GM19025 (cell line): ENCODE measurements at regions not wholly inside any gene's neighbourhood (a gene's known extent, or its start where the extent isn't known, plus 50 kb on each side); places are given as distances from the start of the nearest gene placed in this dataset.
"Not testable (repeated sequence)": the region's sequence is repeated elsewhere in the genome, so short reads cannot be mapped to it uniquely, and the experiment has no call there.

ENCODE experiments used
- ATAC-seq: cut with Tn5 transposase; IDR thresholded peaks from one replicate; pipeline ENCODE4 v1.9.1; 2021; ENCODE audit warnings: mild to moderate bottlenecking, low read depth, moderate library complexity; ENCODE audit not compliant: unreplicated experiment

DNA sequence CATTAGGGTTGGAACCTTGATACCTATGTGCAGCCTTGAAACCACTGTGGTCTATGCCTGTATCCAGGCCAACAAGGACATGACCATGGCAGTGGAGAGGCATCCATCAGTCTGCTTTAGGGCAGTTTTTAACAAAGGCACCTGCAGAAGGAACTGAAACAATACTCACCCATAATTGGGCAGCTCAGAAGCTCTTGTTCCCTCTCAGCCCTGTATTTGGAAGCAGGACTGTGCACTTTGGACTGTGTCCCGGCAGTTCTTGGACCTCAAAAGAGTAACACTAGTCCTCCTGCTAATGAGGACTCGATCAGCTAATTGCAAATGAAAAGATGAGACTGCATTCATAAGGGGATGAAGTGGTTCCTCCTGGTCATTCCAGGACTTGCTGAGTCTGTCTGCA is 500.2 kb upstream of the TNP1 start:
- ATAC-seq = no peak

DNA sequence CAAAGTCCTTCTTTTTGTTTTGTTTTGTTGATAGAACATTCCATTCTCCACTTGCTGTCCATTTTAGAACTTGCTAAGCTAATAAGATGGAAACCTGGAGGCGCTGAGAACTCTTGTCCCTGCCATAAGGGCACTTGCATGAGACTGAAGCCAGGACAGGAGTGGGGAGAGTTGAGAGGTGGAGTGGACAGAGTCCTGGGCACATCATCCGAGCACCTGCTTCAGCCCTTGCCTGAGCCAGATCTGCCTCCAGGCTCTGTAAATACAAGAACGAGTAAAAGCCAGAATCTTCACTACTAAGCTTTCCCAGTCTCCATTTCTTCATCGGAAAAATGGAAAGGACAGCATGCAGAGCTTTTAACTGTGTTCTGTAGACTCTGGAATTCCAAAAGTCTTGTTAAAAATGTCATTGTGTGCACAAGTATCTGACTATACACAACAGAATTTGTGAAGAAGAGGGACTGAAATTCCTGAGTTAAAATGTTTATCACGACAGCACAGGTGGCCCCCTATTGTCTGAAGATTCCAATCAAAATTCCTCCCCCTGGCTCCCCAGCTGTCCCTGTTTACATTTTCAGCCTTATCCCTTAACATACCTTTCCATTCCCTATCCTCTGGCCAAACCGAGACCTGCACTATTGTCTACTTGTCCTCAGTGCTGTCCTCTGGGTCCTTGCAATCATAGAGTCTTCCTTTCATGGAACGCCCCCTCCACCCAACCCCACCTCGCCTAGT is 498.2 kb upstream of the TNP1 start:
- no peak for ATAC-seq

DNA sequence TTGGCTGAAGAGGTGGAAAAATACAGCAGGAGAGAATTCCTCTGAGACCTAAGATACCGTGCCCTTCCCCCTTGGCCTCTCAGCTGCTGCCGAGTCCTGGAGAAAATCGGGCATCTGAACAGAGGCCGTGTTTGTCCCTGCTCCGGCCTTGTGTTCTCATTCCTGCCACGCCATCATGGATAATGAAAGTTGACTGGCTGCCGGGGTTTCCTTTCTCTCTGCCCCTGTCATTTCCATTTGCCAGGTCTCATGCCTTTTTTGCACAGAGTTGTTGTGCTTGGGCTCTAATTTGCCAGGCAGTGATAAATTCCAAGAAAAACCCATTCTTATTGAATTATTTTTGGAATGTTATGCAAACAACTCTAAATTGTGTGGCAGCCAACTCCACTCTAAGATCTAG is 496.9 kb upstream of the TNP1 start:
- no peak for ATAC-seq

DNA sequence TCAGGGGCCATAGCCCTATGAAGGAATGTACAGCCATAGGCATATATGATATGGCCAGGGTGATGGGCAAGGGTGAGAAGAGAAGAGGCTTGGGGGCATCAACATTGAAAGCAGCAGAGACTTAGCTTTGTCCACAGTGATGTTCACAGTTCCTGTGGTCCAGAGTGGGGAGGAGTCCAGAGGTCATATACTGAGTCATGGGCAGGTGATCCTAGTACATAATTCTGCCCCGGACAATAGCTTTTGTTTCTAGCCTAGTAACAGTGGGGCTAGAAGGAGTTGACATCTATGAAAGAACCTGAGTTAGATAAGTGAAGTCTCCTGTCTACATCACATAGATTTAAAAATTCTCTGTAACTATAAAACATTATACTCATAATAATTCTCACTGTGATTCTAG is 496.3 kb upstream of the TNP1 start:
- ATAC-seq = no peak

DNA sequence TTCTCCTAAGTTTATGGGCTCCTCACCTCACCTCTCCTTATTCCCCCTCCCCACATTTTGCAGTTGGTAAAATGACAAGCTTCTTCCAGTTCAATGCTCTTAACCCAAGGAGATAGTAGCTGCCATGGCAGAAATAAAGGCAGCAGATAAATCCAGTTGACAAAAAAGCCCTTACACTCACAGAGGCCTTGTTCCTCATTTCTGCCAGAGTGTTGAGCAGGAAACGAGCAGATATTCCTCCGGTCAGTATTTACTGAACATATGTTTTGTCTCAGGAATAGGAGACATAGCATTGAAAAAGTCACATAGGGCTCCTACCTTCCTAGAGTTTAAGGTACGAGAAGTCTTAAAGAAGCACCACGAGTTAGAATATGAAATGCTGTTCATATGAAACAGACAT is 493.7 kb upstream of the TNP1 start:
- ATAC-seq = no peak

DNA sequence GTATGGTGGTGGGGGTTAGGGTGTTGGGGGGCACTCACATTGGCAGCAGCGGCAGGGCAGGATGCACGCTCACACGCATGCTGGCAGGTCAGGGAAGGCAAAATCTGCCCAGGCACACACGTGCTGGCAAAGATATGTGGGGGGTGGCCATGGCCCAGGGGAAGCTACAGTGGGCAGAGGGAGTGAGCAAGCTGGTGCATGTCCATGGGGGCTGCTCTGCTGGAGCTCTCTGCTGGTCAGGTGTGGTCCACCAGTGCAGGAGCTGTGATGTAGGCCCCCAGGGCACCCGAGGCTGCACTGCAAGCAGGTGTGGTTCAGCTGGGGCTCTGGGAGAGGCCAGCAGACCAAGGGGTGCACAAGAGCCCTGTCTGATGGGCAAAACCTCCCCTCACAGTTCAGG is 491.5 kb upstream of the TNP1 start:
- ATAC-seq = no peak

DNA sequence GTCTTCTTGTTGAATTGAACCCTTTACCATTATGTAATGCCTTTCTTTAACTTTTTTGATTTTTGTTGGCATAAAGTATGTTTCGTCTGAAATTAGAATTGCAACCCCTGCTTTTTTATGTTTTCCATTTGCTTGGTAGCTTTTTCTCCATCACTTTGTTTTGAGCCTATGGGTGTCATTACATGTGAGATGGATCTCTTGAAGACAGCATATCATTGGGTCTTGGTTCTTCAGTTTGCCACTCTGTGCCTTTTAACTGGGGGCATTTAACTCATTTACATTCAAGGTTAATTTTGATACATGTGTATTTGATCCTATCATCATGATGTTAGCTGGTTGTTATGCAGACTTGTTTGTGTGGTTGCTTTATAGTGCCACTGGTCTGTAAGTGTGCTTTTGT is 489.4 kb upstream of the TNP1 start:
- no peak for ATAC-seq

DNA sequence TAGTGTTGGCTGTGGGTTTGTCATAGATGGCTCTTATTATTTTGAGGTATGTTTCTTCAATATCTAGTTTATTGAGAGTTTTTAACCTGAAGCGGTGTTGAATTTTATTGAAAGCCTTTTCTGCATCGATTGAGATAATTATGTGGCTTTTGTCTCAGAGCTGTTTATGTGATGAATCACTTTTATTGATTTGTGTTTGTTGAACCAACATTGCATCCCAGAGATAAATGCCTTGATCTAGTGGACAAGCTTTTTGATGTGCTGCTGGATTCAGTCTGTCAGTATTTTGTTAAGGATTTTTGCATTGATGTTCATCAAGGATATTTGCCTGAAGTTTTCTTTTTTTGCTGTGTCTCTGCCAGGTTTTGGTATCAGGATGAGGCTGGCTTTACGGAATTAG is 487.8 kb upstream of the TNP1 start:
- ATAC-seq = not testable (repeated sequence)

DNA sequence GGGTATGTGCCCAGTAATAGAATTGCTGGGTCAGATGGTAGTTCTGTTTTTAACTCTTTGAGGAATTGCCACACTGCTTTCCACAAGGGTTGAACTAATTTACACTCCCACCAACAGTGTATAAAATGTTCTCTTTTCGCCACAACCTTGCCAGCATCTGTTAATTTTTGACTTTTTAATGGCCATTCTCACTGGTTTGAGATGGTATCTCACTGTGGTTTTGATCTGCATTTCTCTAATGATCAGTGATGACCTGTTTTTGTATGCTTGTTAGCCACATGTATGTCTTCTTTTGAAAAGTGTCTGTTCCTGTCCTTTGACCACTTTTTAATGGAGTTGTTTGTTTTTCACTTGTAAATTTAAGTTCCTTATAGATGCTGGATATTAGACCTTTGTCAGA is 486.2 kb upstream of the TNP1 start:
- not testable (repeated sequence) for ATAC-seq

DNA sequence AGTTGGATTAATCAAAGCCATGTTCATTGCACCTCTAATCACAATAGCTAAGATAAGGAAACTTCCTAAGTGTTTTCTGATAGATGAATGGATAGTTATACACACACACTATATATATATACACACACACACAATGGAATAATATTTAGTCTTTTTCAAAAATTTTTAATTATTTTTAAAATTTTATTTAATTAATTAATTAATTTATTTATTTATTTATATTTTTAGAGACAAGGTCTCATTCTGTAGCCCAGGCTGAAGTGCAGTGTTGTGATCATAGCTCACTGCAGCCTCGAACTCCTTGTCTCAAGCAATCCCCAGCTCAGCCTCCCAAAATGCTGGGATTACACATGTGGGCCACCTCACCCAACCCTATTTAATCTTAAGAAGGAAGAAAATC is 481.0 kb upstream of the TNP1 start:
- ATAC-seq = no peak

DNA sequence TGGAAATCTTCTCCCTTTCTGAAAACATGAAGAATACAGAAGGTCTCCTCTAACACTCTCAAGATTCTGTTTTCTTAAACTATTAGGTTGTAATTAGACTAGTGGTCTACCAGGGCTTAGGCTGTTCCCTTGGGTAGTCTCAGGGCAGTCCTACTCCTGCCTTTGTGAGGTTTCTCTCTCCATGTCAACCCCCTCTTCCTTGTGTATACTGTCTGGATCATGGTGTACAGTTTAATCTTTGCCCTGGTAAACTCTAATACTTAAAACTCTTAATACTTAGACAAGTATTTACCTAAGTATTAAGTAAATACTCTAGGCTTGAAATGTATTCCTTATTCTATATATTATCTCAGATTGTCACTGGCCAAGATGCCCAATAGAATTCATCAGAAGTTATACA is 480.3 kb upstream of the TNP1 start:
- ATAC-seq = no peak

DNA sequence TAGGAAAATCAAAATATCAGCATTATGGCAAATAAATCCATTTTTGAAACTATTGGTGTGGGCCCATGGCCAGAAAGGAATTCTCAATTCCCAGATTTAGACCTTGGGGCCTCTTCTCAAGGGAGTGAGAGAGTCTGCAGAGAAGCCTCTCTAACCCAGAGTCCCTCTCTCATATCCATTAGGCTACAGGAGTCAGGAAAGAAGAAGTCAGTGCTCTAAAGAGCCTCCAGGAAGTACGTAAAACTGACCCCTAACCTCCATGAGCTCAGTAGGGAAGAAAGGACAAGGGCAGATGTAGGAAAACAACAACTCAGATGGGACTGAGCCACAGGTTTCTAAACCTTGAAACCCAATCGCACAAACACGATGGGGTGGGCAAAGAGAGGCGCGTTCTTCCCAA is 479.9 kb upstream of the TNP1 start:
- no peak for ATAC-seq

DNA sequence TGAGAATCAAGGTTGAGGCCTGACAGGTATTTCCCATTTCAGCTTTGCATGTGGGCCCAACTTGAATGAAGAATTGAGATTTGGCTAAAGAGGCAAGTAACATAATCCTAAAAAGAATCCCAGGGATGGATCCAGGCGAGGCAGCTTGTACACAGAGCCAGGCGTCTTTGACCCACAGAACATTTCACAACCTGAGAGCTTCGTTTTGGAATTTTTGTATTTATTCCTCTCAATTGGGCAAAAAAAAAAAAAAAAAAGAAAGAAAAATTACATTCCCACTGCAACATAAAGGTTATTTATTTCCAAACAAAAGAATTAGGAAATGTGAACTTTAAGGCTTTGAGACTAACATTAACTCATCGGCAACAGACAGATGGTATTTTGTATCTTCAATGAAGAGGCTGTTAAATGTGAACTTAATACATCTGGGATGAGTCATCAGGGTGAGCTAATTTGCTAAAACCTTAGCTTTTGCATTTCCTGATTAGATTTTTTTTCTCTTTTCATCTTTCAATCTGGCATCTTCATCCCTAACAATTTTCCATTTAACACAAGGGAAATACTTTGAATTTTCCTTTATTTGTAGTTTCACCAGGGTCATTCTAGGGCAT is 478.5 kb upstream of the TNP1 start:
- no peak for ATAC-seq

DNA sequence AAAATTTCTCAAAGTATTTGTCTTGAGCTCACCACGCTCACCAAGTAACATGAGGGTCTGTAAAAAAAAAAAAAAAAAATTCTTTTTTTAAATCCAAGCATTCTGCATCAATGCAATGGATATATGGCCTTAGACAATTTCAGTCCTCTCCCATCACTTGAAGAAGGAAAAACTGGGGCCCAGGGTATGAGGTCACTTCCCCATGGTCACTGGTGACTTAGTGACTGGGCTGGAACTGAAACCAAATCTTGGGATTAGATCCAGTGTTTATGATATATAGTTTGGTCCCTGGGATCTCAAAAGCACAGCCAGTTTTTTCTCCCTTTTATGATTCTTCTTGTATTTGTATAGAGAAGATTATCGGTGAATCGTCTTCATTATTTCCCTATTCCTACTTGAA is 477.9 kb upstream of the TNP1 start:
- no peak for ATAC-seq

DNA sequence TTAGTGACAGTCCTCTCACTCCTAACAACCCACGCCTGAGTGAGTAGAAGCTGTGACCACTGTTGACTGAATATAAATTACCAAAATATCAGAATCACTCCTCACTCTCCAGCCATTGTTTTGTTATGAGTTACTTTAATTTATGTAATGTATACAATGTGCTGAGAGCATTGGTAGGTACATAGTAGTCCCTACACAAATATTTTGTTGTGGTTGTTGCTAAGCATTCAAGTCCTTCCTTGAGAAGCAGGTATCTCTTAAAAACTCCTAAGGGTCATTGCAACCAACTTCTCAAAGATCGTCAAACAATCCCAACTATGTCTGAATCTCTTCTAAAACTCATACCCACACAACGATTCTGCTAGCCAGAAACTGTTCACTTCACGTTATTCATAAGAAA is 476.8 kb upstream of the TNP1 start:
- no peak for ATAC-seq

DNA sequence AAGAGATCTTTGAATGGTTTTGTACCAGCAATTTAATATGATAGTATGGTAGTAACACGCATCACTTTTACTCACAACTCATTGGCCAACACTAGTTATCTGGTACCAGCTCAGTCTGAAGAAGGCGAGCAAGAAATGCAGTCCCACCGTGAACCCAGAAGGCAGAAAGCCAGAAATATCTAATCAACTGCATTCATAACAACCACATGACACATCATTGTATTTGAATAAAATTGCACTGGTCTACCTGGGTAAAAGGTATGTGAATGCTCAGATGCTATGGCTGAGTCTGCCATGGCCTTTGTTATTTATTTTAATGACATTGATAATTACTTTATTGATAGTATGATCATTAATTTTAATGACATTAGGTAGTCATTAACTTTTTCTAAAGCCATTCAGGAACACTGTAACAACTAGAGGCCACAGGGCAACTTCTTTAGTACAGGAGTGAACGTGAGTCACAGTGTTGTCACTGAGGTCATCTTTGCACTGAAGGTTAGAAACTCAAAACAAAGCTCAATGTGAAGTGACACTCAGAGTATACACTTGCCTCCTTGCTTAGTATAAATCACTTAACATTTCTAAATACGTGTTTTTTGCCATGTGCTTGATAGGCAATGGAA is 475.6 kb upstream of the TNP1 start:
- no peak for ATAC-seq

DNA sequence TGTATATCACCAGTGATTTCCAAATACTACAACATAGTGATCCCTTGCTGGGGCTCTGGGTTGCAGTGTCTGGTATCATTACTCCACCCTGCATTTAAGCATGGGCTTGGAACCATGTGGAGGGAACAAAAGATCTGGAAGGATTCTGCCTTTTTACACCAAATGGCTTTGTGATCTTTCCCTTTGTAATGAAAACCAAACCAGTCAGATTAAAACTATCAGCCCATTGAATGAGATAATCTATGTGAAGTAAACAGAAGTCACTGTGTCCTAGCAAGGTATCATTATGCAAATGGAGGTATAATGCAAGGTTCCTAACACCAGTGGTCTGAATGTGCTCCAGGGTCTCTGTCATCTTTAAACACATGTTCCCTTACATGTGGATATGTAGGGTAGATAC is 474.7 kb upstream of the TNP1 start:
- ATAC-seq = no peak

DNA sequence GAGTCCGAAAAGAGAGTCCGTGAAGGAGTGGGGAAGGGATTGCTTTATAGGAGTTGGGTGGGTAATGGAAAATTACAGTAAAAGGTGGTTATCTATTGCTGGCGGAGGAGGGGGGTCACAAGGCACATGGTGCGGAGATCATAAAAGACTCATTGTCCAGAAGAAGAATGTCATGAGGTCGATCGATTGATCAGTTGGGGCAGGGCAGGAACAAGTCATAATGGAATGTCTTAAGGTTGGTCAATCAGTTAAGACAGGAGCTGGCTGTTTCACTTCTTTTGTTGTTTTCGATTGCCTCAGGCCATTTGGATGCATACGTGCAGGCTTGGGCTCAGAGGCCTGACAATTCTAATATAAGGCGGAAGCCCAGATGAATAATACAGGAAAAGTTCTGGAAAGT is 473.0 kb upstream of the TNP1 start:
- ATAC-seq = no peak

DNA sequence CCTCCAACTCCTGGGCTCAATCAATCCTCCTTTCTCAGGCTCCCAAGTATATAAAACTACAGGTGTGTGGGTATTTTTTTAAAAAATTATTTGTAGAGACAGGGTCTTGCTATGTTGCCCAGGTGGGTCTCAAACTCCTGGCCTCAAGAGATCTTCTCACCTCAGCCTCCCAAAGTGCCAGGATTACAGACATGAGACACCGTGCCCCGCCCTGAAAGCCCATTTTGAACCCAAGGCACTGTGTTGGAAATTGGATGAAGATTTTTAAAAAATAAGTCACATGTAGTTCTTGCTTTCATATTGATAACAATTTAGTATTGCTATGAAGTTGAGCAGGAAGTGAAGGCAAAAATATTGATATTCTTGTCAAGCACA is 472.5 kb upstream of the TNP1 start:
- no peak for ATAC-seq

DNA sequence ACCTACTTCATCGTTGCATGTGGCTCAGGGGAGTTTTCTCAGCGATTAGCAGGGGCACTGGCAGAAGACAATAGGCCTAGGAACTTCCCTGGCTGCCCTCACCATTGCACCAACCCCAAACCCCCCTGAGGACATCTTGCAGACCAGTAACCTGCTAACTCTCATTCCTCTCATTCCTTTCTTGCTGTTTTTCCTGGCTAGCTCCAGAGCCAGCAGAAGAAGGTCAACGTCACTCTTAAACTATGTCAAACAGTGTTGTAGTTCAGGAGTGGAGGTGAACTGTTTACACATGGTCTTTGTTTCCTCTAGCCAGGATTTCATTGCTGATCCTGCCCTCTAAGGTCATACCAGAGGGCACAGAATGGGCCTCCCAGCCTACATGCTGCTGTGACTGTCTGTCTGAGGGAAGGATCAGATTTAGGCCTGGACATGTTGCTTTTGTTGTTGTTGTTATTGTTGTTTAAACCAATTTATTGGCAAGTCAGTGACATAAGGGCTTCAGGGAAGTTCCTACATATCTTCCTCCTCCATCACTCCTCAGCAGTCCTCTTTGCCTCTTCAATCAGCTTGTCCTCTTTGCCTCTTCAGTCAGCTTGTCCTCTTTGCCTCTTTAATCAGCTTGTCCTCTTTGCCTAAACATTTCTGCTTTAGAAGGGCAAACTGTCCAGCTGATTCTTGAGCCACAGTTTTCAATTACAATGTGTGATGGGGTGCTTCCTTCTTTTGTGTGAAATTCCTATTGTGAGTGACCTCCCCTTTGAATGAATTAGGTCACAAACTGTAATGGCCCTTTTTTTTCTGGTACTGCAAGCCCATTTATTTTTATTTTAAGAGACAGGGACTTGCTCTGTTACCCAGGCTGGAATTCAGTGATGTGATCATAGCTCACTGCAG is 471.9 kb upstream of the TNP1 start:
- ATAC-seq = no peak

DNA sequence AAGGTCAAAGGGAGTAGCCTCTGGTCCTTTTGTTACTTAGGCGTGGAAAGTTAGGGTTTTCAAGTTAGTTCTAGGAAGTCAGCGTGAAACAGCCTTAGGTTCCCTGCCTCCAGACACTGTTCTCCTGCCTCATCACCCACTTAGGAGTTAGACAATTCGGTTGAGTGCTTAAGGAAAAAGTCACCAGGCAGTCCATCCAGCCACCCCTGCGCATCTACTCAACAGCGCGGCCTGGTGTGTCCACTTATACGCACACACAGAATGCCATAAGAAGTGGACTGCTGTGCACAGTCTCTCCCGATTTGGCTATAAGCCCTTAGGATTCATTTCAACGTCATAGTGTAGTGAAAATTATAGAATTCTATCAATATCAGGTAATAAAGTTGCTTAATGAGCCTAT is 470.8 kb upstream of the TNP1 start:
- ATAC-seq = no peak
